NCI-H526 (cell line): ENCODE measurements at regions not wholly inside any gene's neighbourhood (a gene's known extent, or its start where the extent isn't known, plus 50 kb on each side); places are given as distances from the start of the nearest gene placed in this dataset.
A peak's percentile ranks its signal among the peaks of the same experiment; 100 is the strongest.
"Not testable (repeated sequence)": the region's sequence is repeated elsewhere in the genome, so short reads cannot be mapped to it uniquely, and the experiment has no call there.

Experiments used
- DNase-seq, 2 experiments: peaks; one replicate each; lab custom pipeline; 2025; lab: John Stamatoyannopoulos, UW

- no peak for DNase-seq
These were observed 522.4 kb upstream of the NAALADL2 start for GRCh38 chr3:174336784-174337183.

GRCh38 chr3:174337227-174337626, 521.9 kb upstream of the NAALADL2 start:
- DNase-seq: no peak

GRCh38 chr3:174340624-174341587, 518.2 kb upstream of the NAALADL2 start:
- DNase-seq: no peak

DNA sequence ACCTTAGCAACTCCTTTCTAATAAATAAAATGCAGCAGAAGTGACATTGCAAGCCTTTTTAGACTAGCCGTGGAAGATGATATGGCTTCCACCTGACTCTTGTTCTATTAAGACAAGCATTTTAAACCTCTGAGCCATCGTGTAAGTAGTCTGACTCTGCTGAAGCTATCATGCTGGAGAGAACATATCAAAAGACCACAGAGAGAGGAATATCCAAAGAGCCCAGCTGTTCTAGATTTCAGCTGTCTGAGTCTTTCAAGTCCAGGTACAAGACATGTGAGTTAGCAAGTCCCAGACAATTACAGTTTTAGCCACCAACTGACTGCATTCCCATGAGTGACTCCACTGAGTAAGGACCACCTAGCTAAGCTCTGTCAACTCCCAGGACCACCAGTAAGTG, 517.0 kb upstream of the NAALADL2 start:
- no peak for DNase-seq

DNA sequence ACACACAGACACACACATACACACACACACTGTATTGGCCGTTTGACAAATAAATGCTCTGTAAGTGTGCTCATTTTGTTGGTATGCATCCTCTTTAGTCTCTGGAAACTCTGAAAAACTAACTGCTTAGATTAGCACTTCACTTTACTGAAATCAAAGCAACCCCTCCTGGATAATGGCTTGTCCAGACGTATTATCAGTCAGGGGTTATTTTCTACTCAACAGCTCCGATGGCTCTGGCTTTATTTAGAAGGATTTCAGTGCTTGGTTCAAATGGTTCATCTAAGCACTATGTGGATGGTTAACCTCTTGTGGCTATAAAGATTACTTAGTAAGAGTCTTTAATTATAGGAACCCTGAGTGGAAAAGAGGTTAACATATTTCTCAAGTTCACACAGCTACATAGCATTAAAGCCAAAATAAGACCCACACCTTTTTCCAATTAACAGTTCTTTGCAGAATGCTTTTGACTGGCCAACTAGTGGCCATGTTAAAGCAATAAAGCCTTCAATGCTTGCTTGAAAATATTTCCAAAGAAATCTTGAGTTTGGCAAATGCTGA, 516.1 kb upstream of the NAALADL2 start:
- no peak for DNase-seq

DNA sequence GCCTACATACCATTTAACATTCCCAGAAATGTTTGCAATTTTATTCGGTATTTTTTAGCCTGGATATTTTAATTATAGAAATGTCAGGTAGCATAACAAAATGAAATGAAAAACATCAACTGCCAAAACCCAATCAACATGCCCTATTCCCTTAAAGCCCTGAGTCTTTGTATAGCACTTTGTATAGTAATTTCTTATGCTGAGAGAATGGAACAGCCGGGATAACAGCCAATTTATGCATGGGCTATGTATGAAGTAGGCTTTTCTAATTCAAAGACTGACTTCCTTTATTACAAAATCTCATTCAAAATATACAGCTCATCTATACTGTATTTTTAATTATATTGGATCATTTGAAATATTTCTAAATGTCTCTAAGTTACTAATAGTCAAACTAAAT, 513.0 kb upstream of the NAALADL2 start:
- no peak for DNase-seq

DNA sequence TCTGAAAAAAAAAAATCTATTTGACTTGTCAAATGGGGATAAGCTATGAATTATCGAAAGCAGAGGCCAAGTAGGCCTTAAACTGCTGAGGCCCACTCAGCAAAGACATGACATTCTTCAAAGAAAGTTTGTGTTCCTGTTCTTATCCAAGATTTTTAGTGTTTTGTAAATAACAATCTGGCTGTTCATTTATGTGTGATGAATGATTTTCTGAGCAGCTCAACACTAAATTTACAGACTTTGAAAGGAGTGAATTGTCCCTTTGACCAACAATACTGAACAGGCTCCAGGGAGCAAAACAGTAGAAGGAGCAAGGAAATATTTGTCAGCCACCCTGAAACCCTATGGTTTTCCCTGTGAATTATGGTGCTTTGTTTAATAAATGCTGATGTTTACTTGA, 512.6 kb upstream of the NAALADL2 start:
- no peak for DNase-seq

DNA sequence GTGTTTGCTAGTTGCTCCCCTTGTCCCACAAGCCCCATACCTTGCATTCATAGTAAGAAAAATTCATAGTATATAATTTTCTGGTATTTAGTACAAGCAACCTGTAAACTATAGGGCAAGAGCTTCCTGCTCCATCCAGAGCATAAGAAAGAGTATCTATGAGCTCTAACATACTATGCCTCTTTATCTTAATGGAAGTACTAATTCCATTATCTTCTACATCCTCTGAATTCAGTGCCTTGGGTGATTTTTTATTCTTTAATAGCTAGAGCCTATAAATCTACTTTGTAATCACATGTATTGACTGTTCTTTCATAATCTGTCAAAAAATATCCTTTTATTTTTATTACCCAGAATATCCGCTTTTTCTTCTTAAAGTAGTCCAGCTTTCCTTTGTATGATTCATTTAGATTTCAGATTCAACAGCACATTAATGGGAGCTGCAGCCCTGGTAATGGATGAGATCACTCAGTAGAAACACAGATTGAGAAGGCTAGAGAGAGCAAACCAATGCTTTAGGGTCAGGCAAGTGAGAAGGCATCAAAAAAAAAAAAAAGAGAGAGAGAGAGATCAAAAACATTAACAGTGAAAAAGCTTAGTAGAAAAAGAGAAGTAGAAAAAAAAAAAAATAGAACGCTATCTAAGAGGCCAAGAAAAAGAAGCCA, 511.5 kb upstream of the NAALADL2 start:
- no peak for DNase-seq

GRCh38 chr3:174352227-174352626, 506.9 kb upstream of the NAALADL2 start:
- DNase-seq: no peak

DNA sequence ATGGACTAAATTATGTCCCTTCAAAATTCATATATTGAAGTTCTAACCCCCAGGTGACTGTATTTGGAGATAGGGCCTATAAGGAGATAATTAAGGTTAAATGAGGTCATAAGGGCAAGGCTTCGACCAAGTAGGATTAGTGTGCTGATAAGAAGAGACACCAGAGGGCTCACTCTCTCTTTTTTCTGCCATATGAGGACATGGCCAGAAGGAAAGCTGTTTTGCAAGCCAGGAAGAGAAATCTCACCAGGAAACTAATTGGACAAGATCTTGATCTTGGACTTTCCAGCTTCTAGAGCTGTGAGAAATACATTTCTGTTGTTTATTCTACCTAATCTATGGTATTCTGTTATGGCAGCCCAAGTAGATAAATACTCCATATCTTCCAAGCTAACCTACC, 503.6 kb upstream of the NAALADL2 start:
- DNase-seq: peak in 1 of 2 experiments; percentile 21

- no peak for DNase-seq
These were observed 502.5 kb upstream of the NAALADL2 start for GRCh38 chr3:174356596-174356995.

GRCh38 chr3:174358252-174358651, 500.9 kb upstream of the NAALADL2 start:
- no peak for DNase-seq

DNA sequence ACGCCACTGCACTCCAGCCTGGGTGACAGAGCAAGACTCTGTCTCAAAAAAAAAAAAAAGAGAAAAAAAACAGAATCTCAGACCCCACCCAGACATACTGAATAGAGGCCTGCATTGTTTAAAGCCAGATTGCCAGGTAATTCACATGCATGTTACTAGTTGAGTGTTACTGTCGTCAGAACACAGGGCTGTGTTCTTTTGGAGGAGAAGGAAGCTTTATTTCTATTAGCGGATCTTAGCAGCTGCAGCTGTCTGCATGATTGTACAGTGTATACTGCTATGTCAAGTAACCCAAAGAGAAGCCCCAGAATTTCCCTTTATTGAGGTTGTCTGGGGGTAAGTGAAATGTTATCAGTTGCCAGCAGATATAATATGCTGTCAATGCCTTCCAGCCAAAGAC, 496.6 kb upstream of the NAALADL2 start:
- no peak for DNase-seq

GRCh38 chr3:174363256-174363655, 495.9 kb upstream of the NAALADL2 start:
- DNase-seq: no peak

- no peak for DNase-seq
These were observed 493.3 kb upstream of the NAALADL2 start for GRCh38 chr3:174365796-174366195.

GRCh38 chr3:174366904-174367303, 492.2 kb upstream of the NAALADL2 start:
- not testable (repeated sequence) for DNase-seq

- DNase-seq: no peak
These were observed 482.8 kb upstream of the NAALADL2 start for GRCh38 chr3:174376346-174376745.

DNA sequence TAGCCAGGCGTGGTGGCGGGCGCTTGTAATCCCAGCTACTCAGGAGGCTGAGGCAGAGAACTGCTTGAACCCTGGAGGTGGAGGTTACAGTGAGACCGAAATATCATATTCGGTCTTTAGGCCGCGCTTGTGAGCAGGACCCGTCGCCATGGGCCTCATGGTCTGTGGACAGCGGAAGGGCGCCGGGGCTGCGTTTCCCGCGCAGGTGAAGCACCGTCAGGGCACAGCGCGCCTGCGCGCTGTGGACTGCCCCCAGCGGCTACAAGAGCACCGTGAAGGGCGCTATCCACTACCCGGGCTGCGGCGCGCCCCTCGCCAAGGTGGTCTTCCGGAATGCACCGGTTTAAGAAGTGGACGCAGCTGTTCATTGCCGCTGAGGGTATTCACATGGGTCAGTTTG, 482.0 kb upstream of the NAALADL2 start:
- DNase-seq: no peak

DNA sequence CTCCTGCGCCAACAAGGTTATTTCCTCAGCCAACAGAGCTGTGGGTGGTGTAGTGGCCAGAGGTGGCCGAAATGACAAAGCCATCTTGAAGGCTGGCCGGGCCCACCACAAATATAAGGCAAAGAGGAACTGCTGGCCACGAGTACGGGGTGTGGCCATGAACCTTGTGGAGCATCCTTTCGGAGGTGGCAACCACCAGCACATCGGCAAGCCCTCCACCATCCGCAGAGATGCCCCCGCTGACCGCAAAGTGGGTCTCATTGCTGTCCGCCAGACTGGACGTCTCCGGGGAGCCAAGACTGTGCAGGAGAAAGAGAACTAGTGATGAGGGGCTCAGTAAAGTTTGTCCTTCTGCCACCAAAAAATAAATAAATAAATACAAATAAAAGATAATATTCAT, 481.4 kb upstream of the NAALADL2 start:
- DNase-seq: no peak

DNA sequence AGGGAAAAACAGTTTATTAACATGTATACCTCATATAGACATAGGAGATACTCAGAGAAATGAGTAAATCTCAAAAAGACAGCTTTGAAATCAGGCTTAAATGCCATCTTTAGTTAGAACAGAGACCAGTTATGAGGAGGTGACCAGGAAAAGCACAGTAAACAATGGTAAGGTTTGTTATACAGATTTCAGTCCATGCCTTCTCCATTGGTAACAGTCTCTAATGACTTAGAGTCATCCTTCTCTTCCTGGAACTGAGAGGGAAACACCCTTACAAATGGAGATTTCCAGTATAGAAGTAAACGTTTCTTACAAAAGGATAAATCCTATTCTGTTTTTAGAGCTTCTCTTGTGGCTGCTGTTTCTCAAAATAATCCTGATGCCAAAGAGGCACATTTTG, 476.3 kb upstream of the NAALADL2 start:
- no peak for DNase-seq

GRCh38 chr3:174387736-174388135, 471.4 kb upstream of the NAALADL2 start:
- DNase-seq: no peak

DNA sequence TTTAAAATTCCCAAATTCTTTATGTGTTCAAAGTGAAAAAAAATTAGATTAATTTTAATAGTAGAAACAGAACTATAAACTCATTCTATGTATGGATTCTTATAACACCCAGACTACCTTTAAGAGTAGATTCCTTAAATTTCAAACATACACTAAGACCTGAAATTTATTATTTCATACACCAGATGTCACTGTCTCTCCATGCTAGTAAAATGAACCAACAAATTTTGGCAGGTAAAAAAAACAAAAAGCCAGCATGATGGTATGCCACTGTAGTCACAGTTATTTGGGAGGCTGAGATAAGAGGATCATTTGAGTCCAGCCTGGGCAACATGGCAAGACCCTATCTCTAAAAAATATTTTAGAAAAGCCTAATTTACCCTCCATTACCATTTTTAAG, 461.3 kb upstream of the NAALADL2 start:
- peak in 1 of 2 experiments; percentile 45 for DNase-seq

- DNase-seq: no peak
These were observed 460.4 kb upstream of the NAALADL2 start for GRCh38 chr3:174398761-174399160.
